GM12874 (cell line): ENCODE measurements at regions not wholly inside any gene's neighbourhood (a gene's known extent, or its start where the extent isn't known, plus 50 kb on each side); places are given as distances from the start of the nearest gene placed in this dataset.

Source experiments
- TF ChIP-seq, protein P1 (sequence below): IDR thresholded peaks from 2 replicates; pipeline ENCODE4 v1.5.1; 2011; ENCODE audit warnings: low read depth, mild to moderate bottlenecking, control low read depth, low read length, moderate library complexity; ENCODE audit not compliant: insufficient read depth

GRCh38 chr2:8212239-8212638 is 469.6 kb upstream of the ID2 start:
- TF ChIP-seq, protein P1, sequence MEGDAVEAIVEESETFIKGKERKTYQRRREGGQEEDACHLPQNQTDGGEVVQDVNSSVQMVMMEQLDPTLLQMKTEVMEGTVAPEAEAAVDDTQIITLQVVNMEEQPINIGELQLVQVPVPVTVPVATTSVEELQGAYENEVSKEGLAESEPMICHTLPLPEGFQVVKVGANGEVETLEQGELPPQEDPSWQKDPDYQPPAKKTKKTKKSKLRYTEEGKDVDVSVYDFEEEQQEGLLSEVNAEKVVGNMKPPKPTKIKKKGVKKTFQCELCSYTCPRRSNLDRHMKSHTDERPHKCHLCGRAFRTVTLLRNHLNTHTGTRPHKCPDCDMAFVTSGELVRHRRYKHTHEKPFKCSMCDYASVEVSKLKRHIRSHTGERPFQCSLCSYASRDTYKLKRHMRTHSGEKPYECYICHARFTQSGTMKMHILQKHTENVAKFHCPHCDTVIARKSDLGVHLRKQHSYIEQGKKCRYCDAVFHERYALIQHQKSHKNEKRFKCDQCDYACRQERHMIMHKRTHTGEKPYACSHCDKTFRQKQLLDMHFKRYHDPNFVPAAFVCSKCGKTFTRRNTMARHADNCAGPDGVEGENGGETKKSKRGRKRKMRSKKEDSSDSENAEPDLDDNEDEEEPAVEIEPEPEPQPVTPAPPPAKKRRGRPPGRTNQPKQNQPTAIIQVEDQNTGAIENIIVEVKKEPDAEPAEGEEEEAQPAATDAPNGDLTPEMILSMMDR, result no peak

DNA sequence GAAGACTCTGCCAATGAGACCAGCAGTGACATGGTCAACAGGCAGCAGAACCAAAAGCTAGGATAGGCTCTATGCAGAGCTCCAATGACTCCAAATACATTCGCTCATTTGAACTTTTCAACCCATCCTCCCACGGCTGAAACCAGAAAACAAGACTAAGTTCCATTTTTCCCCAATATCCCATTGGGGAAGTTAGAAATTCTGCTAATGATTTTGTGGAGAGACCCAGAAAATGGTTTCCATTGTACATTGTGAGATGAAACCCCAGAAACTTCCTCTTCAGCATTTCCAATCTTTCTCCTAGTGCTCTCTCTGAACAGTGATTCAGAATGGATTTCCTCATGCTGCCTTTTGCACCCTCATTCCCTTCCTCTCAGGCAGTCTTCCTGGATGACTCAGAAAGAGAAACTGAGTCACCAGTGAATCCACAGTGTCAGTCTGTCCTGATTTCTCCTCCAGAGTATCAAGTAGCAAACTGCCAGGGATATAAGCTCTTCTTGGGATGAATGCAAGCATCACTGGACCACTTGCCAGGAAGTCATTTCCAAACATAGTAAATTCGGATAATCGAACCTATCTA is 467.7 kb upstream of the ID2 start:
- TF ChIP-seq, protein P1, result no peak

DNA sequence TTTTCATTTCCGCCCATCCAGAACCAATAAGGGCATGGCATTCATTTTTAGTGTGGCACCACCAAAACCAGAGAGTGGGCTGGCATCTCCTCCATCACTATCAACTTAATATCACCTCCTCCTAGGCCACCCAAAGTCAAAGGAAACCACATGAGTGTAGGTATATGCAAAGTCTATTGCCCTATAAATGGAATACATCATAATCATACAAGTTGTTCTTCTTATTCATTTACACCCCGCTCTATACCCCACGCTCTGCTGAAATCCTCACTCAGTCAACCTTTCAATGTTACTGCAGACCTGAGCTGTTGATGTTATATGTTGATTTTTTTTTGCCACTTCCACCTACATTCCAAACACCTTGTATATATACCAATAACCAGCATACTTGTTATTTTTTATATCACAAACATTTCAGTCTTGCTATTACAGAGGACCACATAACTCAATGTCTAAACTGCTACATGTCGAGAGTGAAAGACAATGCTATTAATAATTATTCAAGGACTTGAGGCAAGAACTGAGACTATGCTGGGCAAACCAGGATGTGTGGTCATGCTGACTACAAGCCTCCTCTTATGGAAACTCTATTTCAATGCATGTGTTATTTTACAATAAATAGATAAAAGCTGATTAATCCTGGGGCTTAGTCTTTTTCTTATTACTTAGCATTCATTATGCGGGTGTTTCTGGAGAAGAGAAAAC is 466.5 kb upstream of the ID2 start:
- TF ChIP-seq, protein P1, result no peak

DNA sequence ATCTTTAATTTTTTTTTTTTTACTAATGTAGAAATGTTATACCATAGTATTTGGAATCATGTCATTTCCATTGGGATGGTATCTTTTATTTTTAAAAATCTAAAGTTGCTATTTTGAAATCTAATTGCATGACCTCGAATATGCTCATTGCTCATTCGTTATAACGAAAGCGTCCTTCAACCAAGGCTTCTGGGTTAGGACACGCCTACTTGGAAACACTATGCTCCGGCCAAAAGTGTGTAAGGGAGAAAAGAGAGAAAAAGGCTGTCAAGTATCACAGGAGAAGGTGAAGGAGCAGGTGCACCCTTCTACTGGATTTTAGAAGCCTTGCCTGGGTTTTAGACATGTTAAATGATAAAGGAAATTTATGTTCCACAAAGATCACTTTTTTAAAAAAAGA is 465.9 kb upstream of the ID2 start:
- TF ChIP-seq, protein P1, result no peak

- TF ChIP-seq, protein P1, result no peak
Measured at GRCh38 chr2:8216397-8216796, 465.5 kb upstream of the ID2 start.

DNA sequence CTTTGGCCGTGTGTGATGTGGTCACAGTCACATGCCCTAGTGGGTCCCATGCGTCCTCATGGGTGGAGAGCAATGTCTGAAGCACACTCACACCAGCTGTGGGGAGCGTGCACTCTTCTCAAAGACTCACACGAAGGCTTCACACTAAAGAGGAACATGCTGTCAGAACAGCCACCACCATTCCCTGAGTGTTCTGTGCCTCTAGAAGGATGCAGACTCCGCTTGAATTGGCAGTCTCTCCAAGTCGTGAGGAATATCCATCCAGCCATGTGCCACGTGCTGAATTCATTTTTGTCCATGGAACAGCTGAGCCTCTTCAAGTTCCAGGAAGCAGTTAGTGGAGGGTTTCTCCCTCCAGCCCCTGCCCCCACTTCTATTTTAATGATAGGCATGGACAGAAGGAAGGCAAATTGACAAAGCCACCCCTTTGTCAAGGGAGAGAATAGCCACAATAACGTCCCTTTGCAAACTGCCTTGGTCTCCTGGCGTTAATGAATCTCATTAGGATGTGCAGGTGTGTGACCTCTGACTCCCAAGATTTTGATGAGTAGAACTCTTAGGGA is 464.3 kb upstream of the ID2 start:
- TF ChIP-seq, protein P1, result no peak

- TF ChIP-seq, protein P1, result no peak
Measured at GRCh38 chr2:8219096-8219495, 462.8 kb upstream of the ID2 start.
